Hepatocyte (in vitro differentiated cells): ENCODE measurements at regions not wholly inside any gene's neighbourhood (a gene's known extent, or its start where the extent isn't known, plus 50 kb on each side); places are given as distances from the start of the nearest gene placed in this dataset.

Experiments used
- DNase-seq: peaks from one replicate; pipeline ENCODE4 v3.0.0-alpha.2; 2016; ENCODE audit warnings: low spot score
- H2AFZ ChIP-seq: fragments of 200-600 bp; sonication (generic); 2 replicates; pipeline ENCODE4 v1.6.0; 2016; ENCODE audit warnings: antibody characterized with exemption, mild to moderate bottlenecking
- H3K27ac ChIP-seq: fragments of 200-600 bp; sonication (generic); 2 replicates; pipeline ENCODE4 v1.5.1; 2016; ENCODE audit warnings: mild to moderate bottlenecking
- H3K27me3 ChIP-seq: fragments of 200-600 bp; sonication (generic); 2 replicates; pipeline ENCODE4 v1.6.1; 2016
- H3K36me3 ChIP-seq: fragments of 200-600 bp; sonication (generic); replicated peaks from 2 replicates; pipeline ENCODE4 v1.5.1; 2016; ENCODE audit warnings: low read depth; ENCODE audit not compliant: insufficient read depth
- H3K4me1 ChIP-seq: fragments of 200-600 bp; sonication (generic); 2 replicates; pipeline ENCODE4 v1.5.1; 2016; ENCODE audit warnings: mild to moderate bottlenecking, moderate library complexity; ENCODE audit not compliant: insufficient read depth
- H3K4me2 ChIP-seq: fragments of 200-600 bp; sonication (generic); 2 replicates; pipeline ENCODE4 v1.6.0; 2016
- H3K4me3 ChIP-seq: fragments of 200-600 bp; sonication (generic); 2 replicates; pipeline ENCODE4 v1.5.1; 2016; ENCODE audit warnings: mild to moderate bottlenecking
- H3K79me2 ChIP-seq: fragments of 200-600 bp; sonication (generic); 2 replicates; pipeline ENCODE4 v1.6.0; 2017; ENCODE audit warnings: mild to moderate bottlenecking
- H3K9me2 ChIP-seq: fragments of 200-600 bp; sonication (generic); replicated peaks from 2 replicates; pipeline ENCODE4 v1.6.0; 2017; ENCODE audit warnings: mild to moderate bottlenecking; ENCODE audit not compliant: insufficient read depth
- H3K9me3 ChIP-seq: fragments of 200-600 bp; sonication (generic); 2 replicates; pipeline ENCODE4 v1.5.1; 2016; ENCODE audit warnings: low read depth, mild to moderate bottlenecking
- H4K20me1 ChIP-seq: fragments of 200-600 bp; sonication (generic); 2 replicates; pipeline ENCODE4 v1.6.0; 2016; ENCODE audit warnings: mild to moderate bottlenecking; ENCODE audit not compliant: insufficient read depth, poor library complexity, severe bottlenecking
- EZH2 ChIP-seq: fragments of 200-600 bp; sonication (generic); IDR thresholded peaks from 2 replicates; pipeline ENCODE4 v1.6.1; 2016; ENCODE audit warnings: antibody characterized with exemption, mild to moderate bottlenecking, borderline replicate concordance
- EZH2phosphoT487 ChIP-seq: fragments of 200-600 bp; sonication (generic); IDR thresholded peaks from one replicate; pipeline ENCODE4 v1.6.1; 2018; ENCODE audit warnings: antibody characterized with exemption, mild to moderate bottlenecking, low read depth, moderate library complexity; ENCODE audit not compliant: unreplicated experiment, severe bottlenecking
- WGBS: methylation state at CpG from one replicate; pipeline ENCODE4 v1.1.6; 2016; ENCODE audit warnings: low lambda C conversion rate; ENCODE audit errors: missing lambda C conversion rate; 5-methylcytosine and 5-hydroxymethylcytosine counted together
- TF ChIP-seq, protein P1 (sequence below): fragments of 200-600 bp; sonication (generic); IDR thresholded peaks from 2 replicates; pipeline ENCODE4 v1.5.1; 2016; ENCODE audit warnings: antibody characterized with exemption, mild to moderate bottlenecking; ENCODE audit not compliant: poor library complexity

DNA sequence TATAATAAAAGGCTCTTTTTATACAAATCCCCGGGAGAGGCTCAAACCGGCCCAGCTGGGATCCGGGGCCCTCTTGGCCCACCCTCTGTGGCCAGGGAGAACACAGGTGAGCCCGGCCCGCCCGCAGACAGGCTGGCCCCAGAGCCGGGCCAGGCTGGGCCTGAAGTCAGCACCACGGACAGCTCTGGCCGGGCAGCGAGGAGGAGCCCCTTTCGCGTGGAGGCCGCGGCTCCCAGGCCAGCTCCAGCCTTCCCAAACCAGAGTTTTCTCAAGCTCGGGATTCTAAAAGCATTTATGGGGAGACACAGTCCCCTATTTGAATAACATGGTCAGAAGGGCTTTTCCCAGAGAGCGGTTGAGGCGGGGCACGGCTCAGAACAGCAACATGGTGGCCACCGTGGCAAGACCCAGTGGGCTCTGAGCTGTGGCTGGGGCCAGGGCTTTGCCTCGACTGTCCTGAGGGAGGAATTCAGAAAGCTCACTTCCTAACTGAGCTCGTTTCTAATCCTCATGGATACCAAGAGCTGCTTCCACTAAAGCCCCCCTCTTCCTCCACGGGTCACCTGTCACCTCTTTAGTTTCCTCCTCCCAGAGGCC lies 115.4 kb downstream of the BRD1 start:
- 31% methylated on average over 22 of the region's 22 CpGs for WGBS
- no peaks in the 10 kb centered on the region for H3K36me3 ChIP-seq
- H2AFZ ChIP-seq: no peak overlapping the region
- H3K27ac ChIP-seq: no peak overlapping the region
- no peaks in the 10 kb centered on the region for H3K79me2 ChIP-seq
- H3K4me1 ChIP-seq: no peaks in the 10 kb centered on the region
- TF ChIP-seq EZH2: no peak
- TF ChIP-seq EZH2phosphoT487: no peak
- TF ChIP-seq, protein P1, sequence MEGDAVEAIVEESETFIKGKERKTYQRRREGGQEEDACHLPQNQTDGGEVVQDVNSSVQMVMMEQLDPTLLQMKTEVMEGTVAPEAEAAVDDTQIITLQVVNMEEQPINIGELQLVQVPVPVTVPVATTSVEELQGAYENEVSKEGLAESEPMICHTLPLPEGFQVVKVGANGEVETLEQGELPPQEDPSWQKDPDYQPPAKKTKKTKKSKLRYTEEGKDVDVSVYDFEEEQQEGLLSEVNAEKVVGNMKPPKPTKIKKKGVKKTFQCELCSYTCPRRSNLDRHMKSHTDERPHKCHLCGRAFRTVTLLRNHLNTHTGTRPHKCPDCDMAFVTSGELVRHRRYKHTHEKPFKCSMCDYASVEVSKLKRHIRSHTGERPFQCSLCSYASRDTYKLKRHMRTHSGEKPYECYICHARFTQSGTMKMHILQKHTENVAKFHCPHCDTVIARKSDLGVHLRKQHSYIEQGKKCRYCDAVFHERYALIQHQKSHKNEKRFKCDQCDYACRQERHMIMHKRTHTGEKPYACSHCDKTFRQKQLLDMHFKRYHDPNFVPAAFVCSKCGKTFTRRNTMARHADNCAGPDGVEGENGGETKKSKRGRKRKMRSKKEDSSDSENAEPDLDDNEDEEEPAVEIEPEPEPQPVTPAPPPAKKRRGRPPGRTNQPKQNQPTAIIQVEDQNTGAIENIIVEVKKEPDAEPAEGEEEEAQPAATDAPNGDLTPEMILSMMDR: no peak
- no peak overlapping the region for H3K4me2 ChIP-seq
- DNase-seq: peak; percentile 69
- no peaks in the 10 kb centered on the region for H4K20me1 ChIP-seq
- H3K4me3 ChIP-seq: no peak overlapping the region
- no peaks in the 10 kb centered on the region for H3K9me2 ChIP-seq
- H3K9me3 ChIP-seq: no peaks in the 10 kb centered on the region
- no peaks in the 10 kb centered on the region for H3K27me3 ChIP-seq

DNA sequence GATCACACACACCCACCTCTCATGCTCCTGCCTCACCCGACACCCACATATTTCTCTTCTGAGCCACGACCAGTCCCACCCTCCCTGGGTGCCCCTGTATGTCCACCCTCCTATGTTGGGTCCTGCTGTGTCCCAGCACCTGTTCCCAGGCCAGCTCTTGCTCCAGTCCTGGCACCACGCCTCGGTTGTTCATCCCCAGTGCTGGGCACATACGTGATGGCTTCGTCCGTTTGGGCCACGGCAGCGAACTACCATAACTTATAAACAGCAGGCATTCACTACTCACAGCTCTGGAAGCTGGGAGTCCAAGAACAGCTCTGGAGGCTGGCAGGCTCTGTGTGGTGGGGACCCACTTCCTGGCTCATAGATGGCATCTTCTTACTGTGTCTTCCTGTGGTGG lies 116.9 kb downstream of the BRD1 start:
- no peaks in the 10 kb centered on the region for H3K9me2 ChIP-seq
- 84% methylated on average over 9 of the region's 9 CpGs for WGBS
- no peaks in the 10 kb centered on the region for H3K4me1 ChIP-seq
- H2AFZ ChIP-seq: no peak overlapping the region
- H3K79me2 ChIP-seq: no peaks in the 10 kb centered on the region
- TF ChIP-seq EZH2phosphoT487: no peak
- no peak for TF ChIP-seq EZH2
- TF ChIP-seq, protein P1: no peak
- no peak for DNase-seq
- H3K4me2 ChIP-seq: no peak overlapping the region
- no peak overlapping the region for H3K27ac ChIP-seq
- H3K4me3 ChIP-seq: no peak overlapping the region
- H3K27me3 ChIP-seq: no peaks in the 10 kb centered on the region
- no peaks in the 10 kb centered on the region for H3K36me3 ChIP-seq
- H3K9me3 ChIP-seq: no peaks in the 10 kb centered on the region
- H4K20me1 ChIP-seq: no peaks in the 10 kb centered on the region

DNA sequence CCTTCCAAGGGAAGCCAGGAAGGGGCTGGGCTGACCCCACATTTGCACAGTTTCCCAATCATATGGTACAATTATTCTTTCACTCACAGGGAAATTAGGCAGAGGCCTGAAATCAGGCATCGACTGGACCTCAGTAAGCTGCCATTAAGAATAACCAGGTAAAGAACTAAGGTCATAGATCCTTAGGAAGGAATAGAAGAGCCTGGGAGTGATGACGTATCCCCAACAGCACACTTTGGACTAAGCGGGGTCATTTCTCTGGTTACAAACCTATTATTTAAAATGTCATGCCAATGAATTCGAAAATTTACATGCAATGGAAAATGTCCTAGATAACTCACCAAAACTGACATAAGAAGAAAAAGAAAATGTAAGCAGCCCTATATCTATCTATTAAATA lies 118.2 kb downstream of the BRD1 start:
- 73% methylated on average over 4 of the region's 4 CpGs for WGBS
- no peak overlapping the region for H3K4me2 ChIP-seq
- no peak overlapping the region for H3K4me3 ChIP-seq
- H3K27me3 ChIP-seq: no peaks in the 10 kb centered on the region
- no peaks in the 10 kb centered on the region for H3K9me2 ChIP-seq
- no peaks in the 10 kb centered on the region for H3K36me3 ChIP-seq
- no peak for DNase-seq
- H3K9me3 ChIP-seq: no peaks in the 10 kb centered on the region
- no peaks in the 10 kb centered on the region for H3K4me1 ChIP-seq
- H2AFZ ChIP-seq: no peak overlapping the region
- H3K79me2 ChIP-seq: no peaks in the 10 kb centered on the region
- no peaks in the 10 kb centered on the region for H4K20me1 ChIP-seq
- TF ChIP-seq EZH2phosphoT487 (no peak), EZH2 (no peak)
- TF ChIP-seq, protein P1: no peak
- H3K27ac ChIP-seq: no peak overlapping the region
